Stimulated activated CD4-positive, alpha-beta T cell treated with anti-CD3 and anti-CD28 coated beads, TNF-alpha, amount 100 ng/mL, for 4 hours (primary cell): ENCODE measurements at regions not wholly inside any gene's neighbourhood (a gene's known extent, or its start where the extent isn't known, plus 50 kb on each side); places are given as distances from the start of the nearest gene placed in this dataset.
"Not testable (repeated sequence)": the region's sequence is repeated elsewhere in the genome, so short reads cannot be mapped to it uniquely, and the experiment has no call there.

Experiments used
- DNase-seq, 3 experiments: peaks; one replicate each; pipeline ENCODE4 v3.0.0-alpha.2; 2020; ENCODE audit warnings: low read depth in 3 of 3

- no peak for DNase-seq
Observed at GRCh38 chr15:93825682-93826081, 405.7 kb upstream of the MCTP2 start.

- no peak for DNase-seq
Observed at GRCh38 chr15:93823971-93824913, 407.1 kb upstream of the MCTP2 start.

DNA sequence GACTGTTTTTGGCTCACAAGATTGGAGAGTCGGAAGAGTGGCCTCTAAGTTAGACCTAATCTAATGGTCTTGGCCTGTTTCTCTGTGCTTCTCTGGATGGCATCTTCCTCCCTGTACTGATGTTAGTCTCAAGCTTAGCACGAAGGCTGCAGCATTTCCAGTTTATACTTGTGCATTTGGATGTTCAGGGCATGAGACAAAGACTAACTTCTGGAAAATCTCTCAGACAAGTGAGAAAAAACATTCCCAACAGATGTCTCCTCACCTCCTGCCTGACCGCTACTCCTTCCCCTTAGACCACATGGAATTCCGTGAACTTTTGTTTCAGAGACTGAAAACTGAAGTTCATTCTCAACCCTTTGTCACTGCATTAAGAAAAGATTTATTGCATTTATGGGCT lies 410.8 kb upstream of the MCTP2 start:
- DNase-seq, result no peak

GRCh38 chr15:93819826-93820225 lies 411.5 kb upstream of the MCTP2 start:
- no peak for DNase-seq

- DNase-seq, result no peak
Observed at GRCh38 chr15:93816815-93817214, 414.5 kb upstream of the MCTP2 start.

- no peak for DNase-seq
Observed at GRCh38 chr15:93811305-93811704, 420.1 kb upstream of the MCTP2 start.

GRCh38 chr15:93809516-93809915 lies 421.8 kb upstream of the MCTP2 start:
- no peak for DNase-seq

- no peak for DNase-seq
Observed at GRCh38 chr15:93803421-93804152, 427.8 kb upstream of the MCTP2 start.

GRCh38 chr15:93801206-93801605 lies 430.2 kb upstream of the MCTP2 start:
- DNase-seq, result no peak

DNA sequence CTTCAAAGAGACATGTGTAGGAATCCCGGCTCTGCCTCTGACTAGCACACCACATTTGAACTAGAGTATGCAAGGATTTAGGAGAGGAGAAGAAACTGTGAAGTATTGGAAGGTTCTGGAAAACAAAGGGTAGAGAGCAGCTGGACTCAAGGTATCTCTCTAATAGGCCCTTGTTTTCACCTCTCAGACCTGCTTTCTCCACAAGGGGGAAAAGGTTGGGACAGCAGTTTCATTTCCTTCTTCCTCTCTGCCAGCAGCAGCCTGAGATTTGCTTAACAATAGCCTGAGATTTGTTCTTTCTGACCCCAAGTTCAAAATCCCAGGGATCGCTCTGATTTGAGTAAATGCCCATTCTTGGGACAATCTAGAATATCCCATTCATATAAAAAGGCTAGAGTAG lies 430.6 kb upstream of the MCTP2 start:
- DNase-seq, result no peak

DNA sequence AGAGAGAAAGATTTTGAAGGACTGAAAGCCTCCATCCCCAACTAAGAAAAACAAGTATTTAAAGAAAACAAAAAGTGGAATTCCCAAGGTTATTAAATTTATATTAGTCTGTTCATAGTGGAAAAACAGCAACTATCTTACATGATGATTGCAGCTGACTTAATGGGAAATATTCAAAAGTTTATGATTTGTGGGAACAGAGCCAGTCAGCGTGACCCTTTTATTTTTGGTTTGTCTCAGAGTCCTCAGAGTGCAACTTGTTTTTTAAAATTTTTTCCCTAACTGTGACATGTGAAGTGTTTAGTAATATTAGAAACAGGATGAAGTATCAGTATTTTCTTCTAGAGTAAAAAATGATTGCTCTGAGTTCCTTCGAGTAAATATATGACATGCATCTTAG lies 441.9 kb upstream of the MCTP2 start:
- no peak for DNase-seq

GRCh38 chr15:93780073-93780472 lies 451.3 kb upstream of the MCTP2 start:
- no peak for DNase-seq

DNA sequence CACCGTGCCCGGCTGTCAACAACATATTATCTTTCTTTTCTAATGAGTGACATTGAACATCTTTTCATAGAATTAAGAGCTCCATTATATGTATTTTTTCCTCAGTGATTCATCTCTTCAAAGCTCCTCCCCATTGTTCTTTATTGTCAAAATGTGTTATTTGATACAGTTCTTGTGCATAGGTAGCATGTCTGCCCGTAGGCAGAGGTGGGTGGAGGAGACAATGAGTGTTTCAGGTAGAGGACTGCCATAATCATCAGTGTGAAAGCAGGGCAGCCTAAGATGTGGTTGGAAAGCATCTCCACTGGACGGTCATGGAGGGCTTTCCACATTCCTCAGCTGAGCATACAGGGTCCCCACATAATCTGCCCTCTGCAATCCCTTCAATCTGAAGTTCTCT lies 452.0 kb upstream of the MCTP2 start:
- no peak for DNase-seq

DNA sequence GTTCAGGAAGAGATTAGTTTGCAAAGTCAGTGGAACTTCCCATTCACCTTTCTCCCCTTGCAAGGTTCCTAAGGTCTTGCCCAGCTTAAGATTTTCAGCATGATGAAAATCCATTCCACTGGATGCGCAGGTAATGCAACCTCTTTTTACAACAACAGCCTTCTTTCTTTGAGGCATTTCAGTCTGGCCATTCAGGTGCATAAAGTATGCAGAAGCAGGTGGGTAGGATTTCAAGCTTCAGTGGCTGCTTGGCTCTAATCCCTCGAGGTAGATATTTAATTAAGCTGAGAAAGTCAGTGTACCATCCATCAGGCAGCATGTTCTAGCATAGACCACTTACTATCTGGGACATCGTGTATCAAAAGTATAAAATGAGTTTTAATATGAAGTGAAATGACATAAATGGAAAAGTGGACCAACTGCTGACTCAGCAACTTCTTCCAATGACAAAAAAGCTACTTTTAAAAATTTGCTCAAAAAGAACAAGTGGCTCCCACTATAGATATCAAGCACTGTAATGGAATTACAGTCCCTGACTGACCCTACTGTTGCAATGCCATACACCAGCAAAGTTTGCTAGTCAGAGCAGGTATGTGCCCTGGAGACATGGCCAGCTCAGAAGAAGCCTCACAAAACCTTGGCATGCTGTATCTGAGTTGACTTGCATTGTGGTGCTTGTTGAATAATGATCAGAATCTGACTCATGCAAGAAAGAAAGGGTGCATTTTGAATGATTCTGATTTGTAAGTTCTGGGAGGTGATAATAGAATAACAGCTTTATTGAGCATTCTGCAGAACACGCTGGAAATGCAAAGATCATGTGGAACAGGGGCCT lies 459.9 kb upstream of the MCTP2 start:
- DNase-seq, result no peak

- no peak for DNase-seq
Observed at GRCh38 chr15:93770788-93771187, 460.6 kb upstream of the MCTP2 start.

DNA sequence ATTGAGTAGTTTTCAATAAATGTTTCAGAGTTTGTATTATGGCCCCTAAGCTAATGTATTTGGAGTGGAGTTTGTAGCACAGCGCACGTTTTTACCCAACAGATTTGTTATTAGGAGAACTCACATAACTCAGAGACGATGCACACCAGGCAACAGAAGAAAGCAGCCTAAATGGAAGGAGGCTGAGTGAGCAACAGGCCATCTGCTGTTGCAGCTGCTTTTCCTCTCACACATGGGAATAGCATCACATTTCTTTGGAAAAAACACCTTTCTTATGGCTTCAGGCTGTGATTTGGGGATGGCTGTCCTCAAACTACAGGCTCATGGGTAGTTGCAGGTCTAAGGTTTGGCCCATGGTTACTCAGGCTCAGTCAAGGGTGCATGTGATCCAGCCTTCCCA lies 469.3 kb upstream of the MCTP2 start:
- DNase-seq, result no peak

DNA sequence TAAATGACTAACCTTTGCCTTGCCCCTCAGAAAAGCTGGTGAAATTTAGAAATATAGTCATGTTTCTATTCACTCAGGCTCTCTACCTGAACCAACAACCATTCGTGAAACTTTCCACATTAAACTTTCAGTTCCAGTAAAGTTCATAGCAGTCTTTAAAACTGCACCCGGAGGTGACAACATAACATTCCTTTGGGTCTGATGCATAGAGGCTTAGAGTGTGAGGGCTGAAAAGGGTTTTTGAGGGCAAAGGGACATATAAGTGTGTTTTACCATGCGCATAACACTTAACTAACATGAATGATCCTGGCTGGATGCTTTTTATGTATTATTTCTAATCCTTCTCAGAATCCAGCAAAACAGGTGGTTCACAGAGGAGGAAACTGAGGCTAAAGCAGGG lies 471.7 kb upstream of the MCTP2 start:
- DNase-seq, result no peak

DNA sequence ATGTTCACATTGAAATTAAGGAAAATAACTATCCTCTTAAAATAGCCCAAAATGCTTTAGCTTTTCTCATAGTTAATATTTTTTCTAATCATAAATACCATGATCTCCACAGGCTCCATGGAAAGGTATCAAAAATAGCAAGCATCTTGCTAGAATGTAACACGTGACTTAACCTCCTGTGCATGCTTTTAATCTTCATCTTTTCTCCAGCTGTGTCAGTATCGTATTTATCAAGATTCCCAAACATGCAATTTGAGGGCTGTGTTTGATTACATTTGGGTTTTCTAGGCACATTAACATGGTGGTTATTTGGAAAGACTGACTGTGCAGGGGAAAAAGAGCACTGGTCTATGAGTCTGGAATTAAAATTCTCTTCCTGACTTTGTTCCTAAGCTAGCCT lies 472.5 kb upstream of the MCTP2 start:
- DNase-seq, result no peak

GRCh38 chr15:93748710-93749109 lies 482.7 kb upstream of the MCTP2 start:
- DNase-seq, result no peak

- not testable (repeated sequence) for DNase-seq
Observed at GRCh38 chr15:93734976-93735375, 496.4 kb upstream of the MCTP2 start.

DNA sequence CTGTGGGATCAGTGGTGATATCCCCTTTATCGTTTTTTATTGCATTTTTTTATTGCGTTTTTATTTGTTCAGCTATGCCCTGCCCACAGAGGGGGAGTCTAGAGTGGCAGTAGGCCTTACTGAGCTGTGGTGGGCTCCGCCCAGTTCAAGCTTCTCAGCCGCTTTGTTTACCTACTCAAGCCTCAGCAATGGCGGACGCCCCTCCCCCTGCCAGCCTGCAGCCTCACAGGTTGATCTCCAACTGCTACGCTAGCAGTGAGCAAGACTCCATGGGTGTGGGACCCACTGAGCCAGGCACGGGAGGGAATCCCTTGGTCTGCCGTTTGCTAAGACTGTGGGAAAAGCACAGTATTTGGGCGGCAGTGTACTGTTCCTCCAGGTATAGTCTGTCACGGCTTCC lies 500.6 kb upstream of the MCTP2 start:
- no peak for DNase-seq

DNA sequence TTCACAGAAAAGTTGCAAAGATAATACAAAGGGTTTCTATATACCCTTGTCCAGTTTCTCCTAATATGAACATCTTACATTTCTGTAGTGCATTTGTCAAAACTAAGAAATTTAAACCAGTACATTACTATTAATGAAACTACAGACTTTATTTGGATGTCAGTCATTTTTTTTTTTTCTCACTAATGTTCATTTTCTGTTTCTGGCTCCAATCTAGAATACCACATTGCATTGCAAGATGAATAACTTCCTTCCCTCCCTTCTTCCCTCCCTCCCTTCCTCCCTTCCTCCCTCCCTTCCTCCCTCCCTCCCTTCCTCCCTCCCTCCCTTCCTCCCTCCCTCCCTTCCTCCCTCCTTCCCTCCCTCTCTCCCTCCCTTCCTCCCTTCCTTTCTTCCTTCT lies 509.2 kb upstream of the MCTP2 start:
- DNase-seq, result no peak
